Stimulated activated CD4-positive, alpha-beta T cell treated with anti-CD3 and anti-CD28 coated beads, Interleukin-2, amount 100 ng/mL, for 48 hours (primary cell): ENCODE measurements at regions not wholly inside any gene's neighbourhood (a gene's known extent, or its start where the extent isn't known, plus 50 kb on each side); places are given as distances from the start of the nearest gene placed in this dataset.

Experiments
- DNase-seq, 2 donors: peaks; one replicate each; pipeline ENCODE4 v3.0.0-alpha.2; 2020

GRCh38 chr1:95935719-95936118, 701.7 kb downstream of the RWDD3 start:
- DNase-seq: no peak

DNA sequence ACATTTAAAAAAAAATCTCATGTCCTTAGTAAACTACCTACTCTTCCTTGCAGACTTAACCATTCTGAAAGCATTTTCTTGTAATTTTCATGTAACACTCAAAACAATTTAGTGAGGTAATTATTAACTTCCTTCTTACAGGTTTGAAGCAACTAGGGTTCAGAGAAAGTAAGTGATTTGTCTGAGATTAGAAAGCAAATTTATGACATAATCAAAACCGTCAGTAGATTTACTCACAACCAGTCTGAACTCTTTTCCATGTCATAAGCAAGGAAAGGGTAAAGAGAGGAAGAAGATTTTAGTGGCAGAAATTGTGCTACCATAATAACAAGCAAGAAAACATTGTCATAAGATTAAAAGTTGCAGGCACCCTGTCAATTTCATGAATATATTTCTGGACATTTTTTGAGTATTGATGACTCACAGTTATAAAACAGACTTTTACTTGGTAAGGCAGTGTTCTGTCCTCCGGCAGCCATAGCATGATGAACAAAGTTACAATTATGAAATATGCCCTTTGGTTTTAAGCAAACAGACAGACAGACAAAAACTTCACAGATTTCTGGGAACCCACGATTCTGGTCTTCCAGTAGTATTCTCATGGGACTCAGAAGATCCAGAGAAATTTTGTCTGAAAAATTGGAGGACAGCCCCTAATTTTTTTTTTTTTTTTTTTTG, 707.2 kb downstream of the RWDD3 start:
- DNase-seq: no peak

DNA sequence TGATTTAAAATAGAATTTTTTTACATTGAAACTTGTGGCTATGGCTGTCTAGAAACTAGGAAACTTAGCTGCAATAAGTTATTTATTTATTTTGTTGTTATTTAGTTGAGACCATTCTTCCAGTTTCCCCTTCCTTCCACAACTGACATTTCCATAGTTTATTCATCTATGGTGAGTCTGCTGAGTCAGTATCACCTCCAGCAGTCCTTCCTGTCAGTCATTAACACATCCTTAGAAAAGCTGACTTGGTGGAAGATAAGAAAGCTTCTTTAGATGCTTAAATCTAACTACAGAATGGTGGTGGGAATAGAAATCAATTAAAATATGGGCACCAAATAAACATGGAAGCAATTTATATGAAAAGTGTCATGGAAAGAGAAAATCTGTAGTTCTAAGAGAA, 714.0 kb downstream of the RWDD3 start:
- DNase-seq: no peak

- no peak for DNase-seq
Observed at GRCh38 chr1:95951371-95952102, 717.5 kb downstream of the RWDD3 start.

DNA sequence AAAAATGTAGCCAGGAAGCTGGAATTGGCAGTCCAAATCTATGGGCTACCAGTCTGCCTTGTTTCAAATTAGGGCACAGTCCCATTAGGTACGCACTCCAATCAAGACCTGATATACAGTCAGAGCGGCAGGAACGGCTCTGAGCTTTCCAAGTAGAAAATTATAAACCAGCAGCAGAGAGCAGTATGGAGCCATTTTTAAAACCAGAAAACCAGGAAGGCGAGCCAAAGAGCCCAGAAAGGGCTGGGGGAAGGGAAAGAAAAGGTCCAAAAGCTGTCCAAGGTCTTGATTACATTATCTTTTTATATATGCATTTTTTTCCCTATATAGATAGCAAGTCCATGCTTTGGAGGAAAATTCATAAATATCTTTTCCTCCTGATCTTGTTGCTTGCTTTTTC, 719.0 kb downstream of the RWDD3 start:
- no peak for DNase-seq

DNA sequence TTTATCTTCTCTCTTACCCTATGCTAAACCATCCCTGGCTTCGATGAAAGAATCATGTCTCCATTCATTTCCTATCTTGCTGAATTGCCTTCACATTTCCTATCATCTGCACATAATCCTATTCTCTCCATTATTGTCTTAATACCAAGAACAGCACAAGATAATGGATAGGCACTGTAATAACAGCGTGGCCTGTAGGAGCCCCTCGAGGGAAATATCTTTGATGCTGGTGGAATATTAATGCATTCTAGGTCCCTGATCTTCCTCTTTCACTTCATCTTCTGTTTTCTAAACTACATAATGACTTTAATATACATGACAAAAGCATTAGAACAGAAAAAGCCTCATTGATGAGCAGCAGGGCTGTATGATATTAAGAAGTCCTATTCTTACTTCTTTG, 720.6 kb downstream of the RWDD3 start:
- DNase-seq: no peak

DNA sequence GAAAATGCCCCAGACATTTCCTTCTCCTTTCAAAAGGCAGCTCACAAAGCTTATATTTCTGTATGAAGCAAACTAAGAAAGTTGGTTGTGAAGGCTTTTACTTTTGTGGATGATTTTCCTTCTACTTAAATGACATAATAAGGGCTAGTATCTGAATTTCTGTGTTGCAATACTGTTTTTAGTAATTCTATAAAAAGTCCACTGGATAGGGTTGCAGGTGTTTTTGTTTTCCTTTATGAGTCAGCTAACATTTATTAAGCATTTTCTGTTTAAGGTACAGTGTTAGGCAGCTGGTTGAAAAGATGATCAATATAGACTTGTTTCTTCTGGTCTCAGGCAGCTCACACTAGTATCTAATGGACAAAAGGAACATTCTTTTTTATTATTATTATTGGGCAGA, 722.2 kb downstream of the RWDD3 start:
- no peak for DNase-seq

- DNase-seq: no peak
Observed at GRCh38 chr1:95957748-95958147, 723.7 kb downstream of the RWDD3 start.

- no peak for DNase-seq
Observed at GRCh38 chr1:95966866-95967265, 732.9 kb downstream of the RWDD3 start.

GRCh38 chr1:95974586-95974985, 740.6 kb downstream of the RWDD3 start:
- DNase-seq: no peak

DNA sequence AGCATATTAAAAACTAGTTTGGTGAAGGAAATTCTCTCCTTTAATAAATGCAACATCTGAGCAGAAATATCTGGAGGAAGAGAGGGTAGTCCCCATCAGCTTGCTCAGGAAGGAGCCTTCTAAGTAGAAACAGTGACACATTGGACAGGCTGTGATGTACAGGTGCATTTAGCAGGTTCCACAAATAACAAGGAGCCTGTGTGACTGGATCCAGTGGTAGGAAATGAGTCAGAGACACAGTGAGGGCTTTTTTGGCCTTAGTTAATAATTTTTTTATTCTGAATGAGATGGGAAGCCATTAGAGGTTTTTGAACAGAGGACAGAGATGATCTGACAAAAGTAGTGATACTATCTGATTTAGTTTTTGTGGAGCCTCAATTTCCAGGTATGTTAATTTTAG, 738.9 kb upstream of the PTBP2 start:
- no peak for DNase-seq

DNA sequence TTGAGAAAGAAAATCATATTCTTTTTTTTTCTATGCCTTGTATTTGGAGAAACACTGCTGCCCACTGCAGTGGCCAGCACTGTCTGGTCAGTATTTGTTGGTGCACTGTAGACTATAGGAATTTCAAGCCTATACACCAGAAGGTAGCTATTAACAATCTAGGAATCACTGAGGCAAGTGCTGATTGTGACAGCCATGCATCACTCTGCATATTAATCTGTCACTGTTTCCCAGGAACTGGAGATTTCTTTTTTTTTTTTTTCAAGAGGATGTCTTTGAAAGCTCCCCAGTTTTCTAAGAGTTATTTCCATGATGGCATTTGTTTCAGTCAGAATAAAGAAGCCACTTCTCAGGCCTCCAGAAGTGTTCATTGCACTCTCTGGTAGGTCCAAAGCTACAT, 737.8 kb upstream of the PTBP2 start:
- DNase-seq: no peak

GRCh38 chr1:95984798-95985374, 736.7 kb upstream of the PTBP2 start:
- DNase-seq: no peak

- DNase-seq: no peak
Observed at GRCh38 chr1:95990033-95990432, 731.6 kb upstream of the PTBP2 start.

GRCh38 chr1:95991787-95992520, 729.6 kb upstream of the PTBP2 start:
- no peak for DNase-seq

DNA sequence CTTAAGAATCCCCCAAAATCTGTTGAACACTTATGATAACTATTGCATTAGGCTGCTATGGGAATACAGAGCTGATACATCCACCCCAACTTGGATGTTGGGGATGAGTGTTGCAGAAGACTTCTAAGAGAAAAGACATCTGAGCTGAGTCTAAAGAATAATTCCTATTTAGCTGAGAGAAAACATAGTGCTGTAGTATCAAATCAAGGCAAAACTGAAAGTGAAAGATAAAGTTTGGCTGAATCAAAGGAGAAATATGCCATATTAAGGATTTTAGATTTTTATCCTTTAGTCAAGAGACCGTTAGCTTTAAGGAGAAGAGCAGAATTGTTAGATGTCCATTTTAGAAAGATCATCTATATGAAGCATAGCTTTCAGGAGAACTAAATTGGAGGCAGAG, 726.9 kb upstream of the PTBP2 start:
- no peak for DNase-seq

- DNase-seq: no peak
Observed at GRCh38 chr1:96002201-96002600, 719.4 kb upstream of the PTBP2 start.

GRCh38 chr1:96002969-96003964, 718.3 kb upstream of the PTBP2 start:
- no peak for DNase-seq

DNA sequence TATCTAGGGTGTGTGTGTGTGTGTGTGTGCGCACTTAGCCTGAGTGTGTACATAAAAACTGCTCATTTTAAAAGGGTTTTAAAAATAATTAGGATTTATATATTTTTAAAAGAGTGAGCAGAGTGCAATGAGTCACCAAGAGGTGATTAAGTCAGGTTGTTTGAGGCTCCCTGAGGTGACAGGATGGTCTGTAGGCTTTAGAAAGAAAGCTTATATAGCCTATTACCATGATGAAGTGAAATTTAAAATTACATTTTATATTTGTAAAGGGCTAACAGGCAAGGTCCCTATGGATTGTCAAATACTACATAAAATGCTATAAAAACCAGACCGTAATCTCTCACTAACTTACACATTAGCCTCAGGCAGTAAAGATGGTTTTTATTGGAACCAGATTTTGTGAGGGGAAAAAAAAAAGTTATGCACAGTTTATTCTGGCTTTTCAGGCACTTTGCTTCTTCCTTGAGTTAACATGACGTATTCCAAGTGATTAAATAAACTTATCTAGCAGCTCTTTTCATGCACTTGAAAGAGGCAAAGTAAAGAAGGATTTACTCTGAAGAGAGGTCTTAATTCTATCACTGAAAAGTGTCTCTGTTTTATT, 711.7 kb upstream of the PTBP2 start:
- DNase-seq: no peak

- no peak for DNase-seq
Observed at GRCh38 chr1:96011606-96012005, 710.0 kb upstream of the PTBP2 start.

GRCh38 chr1:96016219-96016618, 705.4 kb upstream of the PTBP2 start:
- DNase-seq: no peak

GRCh38 chr1:96020378-96020777, 701.2 kb upstream of the PTBP2 start:
- DNase-seq: no peak
